ENCODE measurements at regions not wholly inside any gene's neighbourhood (a gene's known extent, or its start where the extent isn't known, plus 50 kb on each side); places are given as distances from the start of the nearest gene placed in this dataset.

- TF ChIP-seq, protein P1, sequence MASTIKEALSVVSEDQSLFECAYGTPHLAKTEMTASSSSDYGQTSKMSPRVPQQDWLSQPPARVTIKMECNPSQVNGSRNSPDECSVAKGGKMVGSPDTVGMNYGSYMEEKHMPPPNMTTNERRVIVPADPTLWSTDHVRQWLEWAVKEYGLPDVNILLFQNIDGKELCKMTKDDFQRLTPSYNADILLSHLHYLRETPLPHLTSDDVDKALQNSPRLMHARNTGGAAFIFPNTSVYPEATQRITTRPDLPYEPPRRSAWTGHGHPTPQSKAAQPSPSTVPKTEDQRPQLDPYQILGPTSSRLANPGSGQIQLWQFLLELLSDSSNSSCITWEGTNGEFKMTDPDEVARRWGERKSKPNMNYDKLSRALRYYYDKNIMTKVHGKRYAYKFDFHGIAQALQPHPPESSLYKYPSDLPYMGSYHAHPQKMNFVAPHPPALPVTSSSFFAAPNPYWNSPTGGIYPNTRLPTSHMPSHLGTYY (CRISPR knock-in tag; IDR thresholded peaks at IDR 0.05), result no peak
- TF ChIP-seq FOXP1 (CRISPR knock-in tag; IDR thresholded peaks at IDR 0.05; ENCODE audit: borderline replicate concordance), result no peak
Measured at GRCh38 chr4:13102092-13102742, 381.9 kb downstream of the RAB28 start (continued).

GRCh38 chr4:13097971-13098370, 386.2 kb downstream of the RAB28 start:
- no peak for DNase-seq (ENCODE audit: low spot score)
- CTCF ChIA-PET, result no interaction called here

GRCh38 chr4:13095722-13096121, 388.4 kb downstream of the RAB28 start:
- no peaks in the 10 kb centered on the region for H3K4me1 Mint-ChIP-seq
- H3K27ac Mint-ChIP-seq, result no peak overlapping the region
- ChIA-PET CTCF (interaction anchor here (0.7 kb wide), 1 partner anchor 253 kb away, joined by 3 read pairs; no protein-coding TSS in a partner anchor), POLR2A (no interaction called here)
- H3K27me3 Mint-ChIP-seq (ENCODE audit: low read depth), result no peaks in the 10 kb centered on the region
- DNase-seq (ENCODE audit: low spot score) (no peak), ATAC-seq (peak; percentile 28; the same call in 1 of the 2 replicates)
- peaks cover 9% of the 10 kb centered on the region; the same call in 1 of the 2 replicates for H3K9me3 Mint-ChIP-seq
- no peaks in the 10 kb centered on the region for H3K36me3 Mint-ChIP-seq
- H3K4me3 Mint-ChIP-seq, result no peak overlapping the region
- TF ChIP-seq SMAD3 (CRISPR knock-in tag; IDR thresholded peaks at IDR 0.05; ENCODE audit: borderline replicate concordance) (no peak), CREM (CRISPR knock-in tag; IDR thresholded peaks at IDR 0.05) (no peak), OVOL2 (CRISPR knock-in tag; IDR thresholded peaks at IDR 0.05; ENCODE audit: borderline replicate concordance) (no peak), ZNF219 (CRISPR knock-in tag; IDR thresholded peaks at IDR 0.05; ENCODE audit: borderline replicate concordance) (no peak), ETV6 (CRISPR knock-in tag; IDR thresholded peaks at IDR 0.05) (no peak), TCF7 (CRISPR knock-in tag; IDR thresholded peaks at IDR 0.05; ENCODE audit: low read depth) (no peak)
- TF ChIP-seq, protein P2, sequence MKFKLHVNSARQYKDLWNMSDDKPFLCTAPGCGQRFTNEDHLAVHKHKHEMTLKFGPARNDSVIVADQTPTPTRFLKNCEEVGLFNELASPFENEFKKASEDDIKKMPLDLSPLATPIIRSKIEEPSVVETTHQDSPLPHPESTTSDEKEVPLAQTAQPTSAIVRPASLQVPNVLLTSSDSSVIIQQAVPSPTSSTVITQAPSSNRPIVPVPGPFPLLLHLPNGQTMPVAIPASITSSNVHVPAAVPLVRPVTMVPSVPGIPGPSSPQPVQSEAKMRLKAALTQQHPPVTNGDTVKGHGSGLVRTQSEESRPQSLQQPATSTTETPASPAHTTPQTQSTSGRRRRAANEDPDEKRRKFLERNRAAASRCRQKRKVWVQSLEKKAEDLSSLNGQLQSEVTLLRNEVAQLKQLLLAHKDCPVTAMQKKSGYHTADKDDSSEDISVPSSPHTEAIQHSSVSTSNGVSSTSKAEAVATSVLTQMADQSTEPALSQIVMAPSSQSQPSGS (CRISPR knock-in tag; IDR thresholded peaks at IDR 0.05; ENCODE audit: borderline replicate concordance, low read depth), result no peak
- TF ChIP-seq, protein P3, sequence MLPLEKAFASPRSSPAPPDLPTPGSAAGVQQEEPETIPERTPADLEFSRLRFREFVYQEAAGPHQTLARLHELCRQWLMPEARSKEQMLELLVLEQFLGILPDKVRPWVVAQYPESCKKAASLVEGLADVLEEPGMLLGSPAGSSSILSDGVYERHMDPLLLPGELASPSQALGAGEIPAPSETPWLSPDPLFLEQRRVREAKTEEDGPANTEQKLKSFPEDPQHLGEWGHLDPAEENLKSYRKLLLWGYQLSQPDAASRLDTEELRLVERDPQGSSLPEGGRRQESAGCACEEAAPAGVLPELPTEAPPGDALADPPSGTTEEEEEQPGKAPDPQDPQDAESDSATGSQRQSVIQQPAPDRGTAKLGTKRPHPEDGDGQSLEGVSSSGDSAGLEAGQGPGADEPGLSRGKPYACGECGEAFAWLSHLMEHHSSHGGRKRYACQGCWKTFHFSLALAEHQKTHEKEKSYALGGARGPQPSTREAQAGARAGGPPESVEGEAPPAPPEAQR (CRISPR knock-in tag; IDR thresholded peaks at IDR 0.05), result no peak
- TF ChIP-seq, protein P4, sequence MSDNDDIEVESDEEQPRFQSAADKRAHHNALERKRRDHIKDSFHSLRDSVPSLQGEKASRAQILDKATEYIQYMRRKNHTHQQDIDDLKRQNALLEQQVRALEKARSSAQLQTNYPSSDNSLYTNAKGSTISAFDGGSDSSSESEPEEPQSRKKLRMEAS (CRISPR knock-in tag; IDR thresholded peaks at IDR 0.05), result no peak

More at GRCh38 chr4:13097971-13098370, 386.2 kb downstream of the RAB28 start:
- Mint-ChIP-seq H3K4me1 (no peaks in the 10 kb centered on the region), H3K27ac (no peak overlapping the region), H3K4me3 (no peak overlapping the region), H3K9me3 (peaks cover 9% of the 10 kb centered on the region; the same call in 1 of the 2 replicates), H3K27me3 (ENCODE audit: low read depth) (no peaks in the 10 kb centered on the region), H3K36me3 (no peaks in the 10 kb centered on the region)
- ATAC-seq, result no peak
- POLR2A ChIA-PET, result no interaction called here
- TF ChIP-seq, protein P5, sequence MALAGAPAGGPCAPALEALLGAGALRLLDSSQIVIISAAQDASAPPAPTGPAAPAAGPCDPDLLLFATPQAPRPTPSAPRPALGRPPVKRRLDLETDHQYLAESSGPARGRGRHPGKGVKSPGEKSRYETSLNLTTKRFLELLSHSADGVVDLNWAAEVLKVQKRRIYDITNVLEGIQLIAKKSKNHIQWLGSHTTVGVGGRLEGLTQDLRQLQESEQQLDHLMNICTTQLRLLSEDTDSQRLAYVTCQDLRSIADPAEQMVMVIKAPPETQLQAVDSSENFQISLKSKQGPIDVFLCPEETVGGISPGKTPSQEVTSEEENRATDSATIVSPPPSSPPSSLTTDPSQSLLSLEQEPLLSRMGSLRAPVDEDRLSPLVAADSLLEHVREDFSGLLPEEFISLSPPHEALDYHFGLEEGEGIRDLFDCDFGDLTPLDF (CRISPR knock-in tag; IDR thresholded peaks at IDR 0.05), result no peak
- TF ChIP-seq MYBL2 (CRISPR knock-in tag; IDR thresholded peaks at IDR 0.05), result no peak
- no peak for TF ChIP-seq ZNF425 (CRISPR knock-in tag; conservative IDR thresholded peaks at IDR 0.05)
- TF ChIP-seq TP53 (CRISPR knock-in tag; IDR thresholded peaks at IDR 0.05), result no peak
- TF ChIP-seq FOXK1 (CRISPR knock-in tag; IDR thresholded peaks at IDR 0.05), result no peak
- no peak for TF ChIP-seq TEAD4 (CRISPR knock-in tag; IDR thresholded peaks at IDR 0.05)
- TF ChIP-seq CTCF (IDR thresholded peaks at IDR 0.05), result no peak
- TF ChIP-seq, protein P6, sequence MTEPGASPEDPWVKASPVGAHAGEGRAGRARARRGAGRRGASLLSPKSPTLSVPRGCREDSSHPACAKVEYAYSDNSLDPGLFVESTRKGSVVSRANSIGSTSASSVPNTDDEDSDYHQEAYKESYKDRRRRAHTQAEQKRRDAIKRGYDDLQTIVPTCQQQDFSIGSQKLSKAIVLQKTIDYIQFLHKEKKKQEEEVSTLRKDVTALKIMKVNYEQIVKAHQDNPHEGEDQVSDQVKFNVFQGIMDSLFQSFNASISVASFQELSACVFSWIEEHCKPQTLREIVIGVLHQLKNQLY (CRISPR knock-in tag; IDR thresholded peaks at IDR 0.05), result no peak
